Endothelial cell of umbilical vein (primary cell): ENCODE measurements at regions not wholly inside any gene's neighbourhood (a gene's known extent, or its start where the extent isn't known, plus 50 kb on each side); places are given as distances from the start of the nearest gene placed in this dataset.

Experiments
- BruUV-seq: library from RNA; stranded (reverse); fragments of 400-500 nt; replicated peaks from 2 replicates; lab custom pipeline; 2021; lab: Mats Ljungman, UMichigan
- CTCF ChIA-PET: fragments of 300-600, 350-600 bp; sonication (Branson Sonifier 250); formaldehyde crosslinking; loops from one replicate; lab custom pipeline; 2021; ENCODE audit warnings: antibody characterized with exemption, inconsistent platforms; lab: Charles Lee
- POLR2A ChIA-PET: fragments of 300-600, 350-600 bp; sonication (Branson Sonifier 250); formaldehyde crosslinking; loops from one replicate; lab custom pipeline; 2021; ENCODE audit warnings: antibody characterized with exemption, inconsistent platforms; lab: Charles Lee
- DNase-seq: peaks from one replicate; pipeline ENCODE4 v3.0.0-alpha.2; 2011; ENCODE audit warnings: low read depth, low spot score
- FAIRE-seq: peaks from 2 replicates; lab custom pipeline; 2011; peaks lifted over from hg19 to GRCh38; lab: Jason Lieb, UNC
- H2AFZ ChIP-seq: 2 replicates; pipeline ENCODE4 v1.6.0; 2012; ENCODE audit warnings: low read depth, low read length, control low read depth, inconsistent platforms
- H3K27ac ChIP-seq: 2 replicates; pipeline ENCODE4 v1.5.1; 2011; ENCODE audit warnings: low read depth, mild to moderate bottlenecking, control low read depth, low read length, moderate library complexity; ENCODE audit not compliant: insufficient read depth
- H3K27me3 ChIP-seq, 2 experiments: 2 replicates each; pipeline versions ENCODE4 v1.6.0 to v1.6.1; 2011; ENCODE audit warnings: low read length in 2 of 2, mixed read lengths in 1 of 2; ENCODE audit not compliant: control insufficient read depth in 2 of 2, insufficient read depth in 2 of 2
- H3K36me3 ChIP-seq, 2 experiments: 2 replicates in 1 of 2; 3 replicates in 1 of 2; pipeline ENCODE4 v1.5.1; 2011; ENCODE audit warnings: low read length in 2 of 2, mild to moderate bottlenecking in 1 of 2, moderate library complexity in 1 of 2; ENCODE audit not compliant: control insufficient read depth in 2 of 2, insufficient read depth in 2 of 2; ENCODE audit errors: extremely low read depth in 1 of 2
- H3K4me1 ChIP-seq: 3 replicates; pipeline ENCODE4 v1.5.1; 2011; ENCODE audit warnings: mild to moderate bottlenecking, low read length; ENCODE audit not compliant: control insufficient read depth, insufficient read depth; ENCODE audit errors: extremely low read depth
- H3K4me2 ChIP-seq: 2 replicates; pipeline ENCODE4 v1.6.1; 2011; ENCODE audit warnings: low read length, control low read depth, mixed read lengths; ENCODE audit not compliant: insufficient read depth
- H3K4me3 ChIP-seq, 3 experiments: fragments of 200-600 bp in 1 of 3; sonication (generic), shearing (Covaris generic) in 1 of 3; replicated peaks in 1 of 3; 2 replicates each; pipeline ENCODE4 v1.5.1; 2011 to 2016; ENCODE audit warnings: control low read depth in 3 of 3, low read length in 3 of 3, mild to moderate bottlenecking in 2 of 3, inconsistent platforms in 1 of 3, low read depth in 1 of 3, moderate library complexity in 1 of 3; ENCODE audit not compliant: insufficient read depth in 1 of 3
- H3K79me2 ChIP-seq: 2 replicates; pipeline ENCODE4 v1.6.0; 2012; ENCODE audit warnings: low read length, inconsistent platforms; ENCODE audit not compliant: control insufficient read depth, insufficient read depth
- H3K9ac ChIP-seq: replicated peaks from 2 replicates; pipeline ENCODE3; 2011; ENCODE audit warnings: low read length, control low read depth; ENCODE audit not compliant: insufficient read depth; ENCODE audit errors: extremely low read depth
- H3K9me1 ChIP-seq: replicated peaks from 3 replicates; pipeline ENCODE4 v1.6.0; 2011; ENCODE audit warnings: mild to moderate bottlenecking, low read length; ENCODE audit not compliant: control insufficient read depth, insufficient read depth; ENCODE audit errors: extremely low read depth
- H3K9me3 ChIP-seq: replicated peaks from 2 replicates; pipeline ENCODE4 v1.5.1; 2012; ENCODE audit warnings: low read length, inconsistent platforms; ENCODE audit not compliant: control insufficient read depth, insufficient read depth
- H4K20me1 ChIP-seq: replicated peaks from 2 replicates; pipeline ENCODE3; 2011; ENCODE audit warnings: mild to moderate bottlenecking, low read length; ENCODE audit not compliant: control insufficient read depth, insufficient read depth; ENCODE audit errors: extremely low read depth
- CTCF ChIP-seq, 2 donors: IDR thresholded peaks; 1 replicate in 1 of 2; 2 replicates in 1 of 2; pipeline ENCODE4 v1.5.1; 2011; ENCODE audit warnings: low read length in 2 of 2, mild to moderate bottlenecking in 2 of 2, moderate library complexity in 2 of 2, control low read depth in 1 of 2, inconsistent platforms in 1 of 2, low read depth in 1 of 2; ENCODE audit not compliant: insufficient read depth in 1 of 2; ENCODE audit errors: extremely low read depth in 1 of 2
- EZH2 ChIP-seq: IDR thresholded peaks from 2 replicates; pipeline ENCODE4 v1.6.1; 2012; ENCODE audit warnings: borderline replicate concordance, low read depth, mild to moderate bottlenecking, moderate library complexity, low read length, inconsistent platforms; ENCODE audit not compliant: severe bottlenecking
- FOS ChIP-seq: IDR thresholded peaks from 2 replicates; pipeline ENCODE4 v1.6.1; 2011; ENCODE audit warnings: mild to moderate bottlenecking, low read length, moderate library complexity, borderline replicate concordance; ENCODE audit not compliant: insufficient read depth
- GATA2 ChIP-seq: IDR thresholded peaks from 2 replicates; pipeline ENCODE4 v1.7.0; 2011; ENCODE audit warnings: low read depth, mild to moderate bottlenecking, moderate library complexity, mixed read lengths, low read length; ENCODE audit not compliant: insufficient read length, insufficient read depth
- JUN ChIP-seq: IDR thresholded peaks from 2 replicates; pipeline ENCODE4 v1.6.1; 2011; ENCODE audit warnings: borderline replicate concordance, low read depth; ENCODE audit not compliant: insufficient read length, insufficient read depth
- MAX ChIP-seq: IDR thresholded peaks from 2 replicates; pipeline ENCODE4 v1.6.1; 2011; ENCODE audit not compliant: insufficient read depth, insufficient read length
- MYC ChIP-seq: IDR thresholded peaks from one replicate; pipeline ENCODE4 v1.6.1; 2011; ENCODE audit warnings: mild to moderate bottlenecking, low read depth, low read length
- POLR2A ChIP-seq: IDR thresholded peaks from 2 replicates; pipeline ENCODE4 v1.6.1; 2012; ENCODE audit warnings: low read depth, mild to moderate bottlenecking, control low read depth, low read length
- POLR2AphosphoS5 ChIP-seq: IDR thresholded peaks from 2 replicates; pipeline ENCODE4 v1.6.1; 2012; ENCODE audit warnings: low read depth, mild to moderate bottlenecking, control low read depth, low read length, moderate library complexity; ENCODE audit not compliant: insufficient read depth
- dilution Hi-C: fragments of 300-500 bp; cut with MboI; formaldehyde crosslinking; loops from one replicate; pipeline ENCODE4 v1.15.0; 2019; ENCODE audit warnings: low sequenced_read_pairs; ENCODE audit not compliant: extremely low pct_ligation_motif_present
- intact Hi-C: fragments of 100-400 bp; cut with micrococcal nuclease; formaldehyde crosslinking; loops from one replicate; pipeline ENCODE4 v1.10.0; 2022

- no peak for TF ChIP-seq MAX
- no peak for TF ChIP-seq CTCF (IDR thresholded peaks at IDR 0.05; ENCODE audit: extremely low read depth in 1 of 2, insufficient read depth in 1 of 2, low read depth in 1 of 2, low read length in 2 of 2)
- TF ChIP-seq GATA2 = no peak
- Histone ChIP-seq H3K36me3 (no peaks in the 10 kb centered on the region), H2AFZ (no peak overlapping the region), H3K4me2 (no peak overlapping the region), H4K20me1 (no peaks in the 10 kb centered on the region), H3K9me3 (no peaks in the 10 kb centered on the region), H3K79me2 (no peaks in the 10 kb centered on the region), H3K4me3 (no peak overlapping the region), H3K27me3 (no peaks in the 10 kb centered on the region), H3K9ac (no peak overlapping the region), H3K27ac (no peak overlapping the region), H3K4me1 (no peaks in the 10 kb centered on the region), H3K9me1 (no peaks in the 10 kb centered on the region)
- POLR2A ChIA-PET = no interaction called here
- CTCF ChIA-PET = no interaction called here
- intact Hi-C loops = no loop called here
- dilution Hi-C loops = no loop called here
- DNase-seq (no peak), FAIRE-seq (no peak)
- BruUV-seq = no TSS peak
These were observed 173.7 kb upstream of the TMPO start for GRCh38 chr12:98341732-98342131.

- H3K36me3 ChIP-seq = no peaks in the 10 kb centered on the region
- FAIRE-seq (no peak), DNase-seq (no peak)
- ChIA-PET POLR2A (no interaction called here), CTCF (interaction anchor here (1.1 kb wide), 1 partner anchor 9 kb away, joined by 3 read pairs; no protein-coding TSS in a partner anchor)
- no peaks in the 10 kb centered on the region for H3K9me3 ChIP-seq
- no peaks in the 10 kb centered on the region for H3K79me2 ChIP-seq
- no peaks in the 10 kb centered on the region for H4K20me1 ChIP-seq
- H3K9ac ChIP-seq = no peak overlapping the region
- dilution Hi-C loops = no loop called here
- no peak overlapping the region for H2AFZ ChIP-seq
- H3K27me3 ChIP-seq = no peaks in the 10 kb centered on the region
- intact Hi-C loops = no loop called here
- TF ChIP-seq FOS (no peak), POLR2A (no peak), CTCF (IDR thresholded peaks at IDR 0.05; ENCODE audit: extremely low read depth in 1 of 2, insufficient read depth in 1 of 2, low read depth in 1 of 2, low read length in 2 of 2) (no peak), EZH2 (no peak), MAX (no peak), POLR2AphosphoS5 (no peak), GATA2 (no peak), MYC (no peak), JUN (no peak)
- no peak overlapping the region for H3K4me3 ChIP-seq
- H3K27ac ChIP-seq = no peak overlapping the region
- H3K4me2 ChIP-seq = no peak overlapping the region
- no TSS peak for BruUV-seq
- H3K4me1 ChIP-seq = no peaks in the 10 kb centered on the region
- no peaks in the 10 kb centered on the region for H3K9me1 ChIP-seq
These were observed 172.3 kb upstream of the TMPO start for GRCh38 chr12:98343002-98343567.
